SU-DHL-6 (cell line): ENCODE measurements at regions not wholly inside any gene's neighbourhood (a gene's known extent, or its start where the extent isn't known, plus 50 kb on each side); places are given as distances from the start of the nearest gene placed in this dataset.

Source experiments
- H2AFZ ChIP-seq: fragments of 200-600 bp; sonication (generic); 2 replicates; pipeline ENCODE4 v1.6.1; 2014; ENCODE audit warnings: low read depth, mild to moderate bottlenecking, moderate library complexity, mixed read lengths, antibody characterized with exemption, low read length; ENCODE audit not compliant: severe bottlenecking
- H3F3A ChIP-seq: fragments of 200-600 bp; shearing (Covaris generic); 2 replicates; pipeline ENCODE4 v1.6.0; 2016; ENCODE audit warnings: antibody characterized with exemption, mild to moderate bottlenecking; ENCODE audit not compliant: insufficient read depth
- H3K27ac ChIP-seq: fragments of 200-600 bp; sonication (generic); 2 replicates; pipeline ENCODE4 v1.5.1; 2016; ENCODE audit warnings: low read depth, mild to moderate bottlenecking, low read length, moderate library complexity, mixed read lengths
- H3K27me3 ChIP-seq: fragments of 200-600 bp; sonication (generic), shearing (Covaris generic); 2 replicates; pipeline ENCODE4 v1.6.0; 2014; ENCODE audit warnings: mild to moderate bottlenecking, low read length
- H3K36me3 ChIP-seq: fragments of 200-600 bp; sonication (generic); 2 replicates; pipeline ENCODE4 v1.6.1; 2014; ENCODE audit warnings: mild to moderate bottlenecking, low read length, mixed read lengths
- H3K4me2 ChIP-seq: fragments of 300-600, 200-600 bp; shearing (Covaris generic), sonication (generic); 2 replicates; pipeline ENCODE4 v1.6.0; 2014; ENCODE audit warnings: low read length, low read depth, mild to moderate bottlenecking; ENCODE audit not compliant: poor library complexity, severe bottlenecking
- H3K4me3 ChIP-seq: fragments of 200-600 bp; sonication (generic); 2 replicates; pipeline ENCODE4 v1.5.1; 2014; ENCODE audit warnings: antibody characterized with exemption, low read length, mild to moderate bottlenecking, mixed read lengths; ENCODE audit not compliant: insufficient read depth, poor library complexity, severe bottlenecking
- H3K79me2 ChIP-seq: fragments of 200-600 bp; sonication (generic); 2 replicates; pipeline ENCODE4 v1.6.1; 2014; ENCODE audit warnings: mild to moderate bottlenecking, low read length, moderate library complexity; ENCODE audit not compliant: insufficient read depth
- H3K9ac ChIP-seq: fragments of 200-600 bp; sonication (generic); 2 replicates; pipeline ENCODE4 v1.7.0; 2014; ENCODE audit warnings: mild to moderate bottlenecking, low read length
- H3K9me2 ChIP-seq: fragments of 200-600 bp; sonication (generic); replicated peaks from 2 replicates; pipeline ENCODE4 v1.6.1; 2014; ENCODE audit warnings: low read length; ENCODE audit not compliant: insufficient read depth
- H3K9me3 ChIP-seq: fragments of 200-600 bp; sonication (generic); 2 replicates; pipeline ENCODE4 v1.6.1; 2014; ENCODE audit warnings: low read length, mixed read lengths; ENCODE audit not compliant: insufficient read depth
- H4K20me1 ChIP-seq: fragments of 200-600 bp; sonication (generic); 2 replicates; pipeline ENCODE4 v1.6.1; 2014; ENCODE audit warnings: low read depth, mild to moderate bottlenecking, antibody characterized with exemption, low read length, moderate library complexity, mixed read lengths
- EZH2phosphoT487 ChIP-seq: fragments of 200-600 bp; sonication (generic), shearing (Covaris generic); conservative IDR thresholded peaks from 2 replicates; pipeline ENCODE4 v1.6.1; 2018; ENCODE audit warnings: mild to moderate bottlenecking, antibody characterized with exemption, low read length, moderate library complexity, mixed read lengths
- TF ChIP-seq, protein P1 (sequence below): fragments of 200-600 bp; sonication (generic); IDR thresholded peaks from one replicate; pipeline ENCODE4 v1.5.1; 2017; ENCODE audit warnings: antibody characterized with exemption, mild to moderate bottlenecking, low read length, moderate library complexity; ENCODE audit not compliant: insufficient read depth, poor library complexity, severe bottlenecking

DNA sequence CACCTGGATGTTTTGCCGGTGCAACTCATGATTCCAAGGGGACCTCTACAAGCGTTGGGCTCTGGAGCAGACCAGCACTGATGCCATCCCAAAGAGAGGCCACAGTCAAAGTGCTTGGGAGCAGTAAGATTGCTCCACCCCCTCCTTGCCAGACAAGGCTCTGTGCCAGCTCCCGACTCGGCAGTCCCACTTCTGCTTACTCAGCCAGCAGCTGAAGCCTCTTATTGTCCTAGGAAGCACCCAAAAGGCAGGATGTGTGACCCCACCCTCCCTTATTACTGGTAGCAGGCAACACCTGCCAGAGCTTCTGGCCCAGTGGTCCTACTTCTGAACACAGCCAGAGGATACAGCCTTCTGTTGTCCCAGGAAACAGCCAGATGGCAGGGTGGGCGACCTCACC lies 614.2 kb downstream of the TENT5A start:
- no peaks in the 10 kb centered on the region for H3K79me2 ChIP-seq
- H3K27me3 ChIP-seq: no peaks in the 10 kb centered on the region
- H3K9ac ChIP-seq: no peak overlapping the region
- H3K4me3 ChIP-seq: no peak overlapping the region
- H3F3A ChIP-seq: no peaks in the 10 kb centered on the region
- H3K4me2 ChIP-seq: no peak overlapping the region
- no peak overlapping the region for H2AFZ ChIP-seq
- no peak overlapping the region for H3K27ac ChIP-seq
- no peaks in the 10 kb centered on the region for H3K9me3 ChIP-seq
- H3K36me3 ChIP-seq: no peaks in the 10 kb centered on the region
- no peak for TF ChIP-seq EZH2phosphoT487
- TF ChIP-seq, protein P1, sequence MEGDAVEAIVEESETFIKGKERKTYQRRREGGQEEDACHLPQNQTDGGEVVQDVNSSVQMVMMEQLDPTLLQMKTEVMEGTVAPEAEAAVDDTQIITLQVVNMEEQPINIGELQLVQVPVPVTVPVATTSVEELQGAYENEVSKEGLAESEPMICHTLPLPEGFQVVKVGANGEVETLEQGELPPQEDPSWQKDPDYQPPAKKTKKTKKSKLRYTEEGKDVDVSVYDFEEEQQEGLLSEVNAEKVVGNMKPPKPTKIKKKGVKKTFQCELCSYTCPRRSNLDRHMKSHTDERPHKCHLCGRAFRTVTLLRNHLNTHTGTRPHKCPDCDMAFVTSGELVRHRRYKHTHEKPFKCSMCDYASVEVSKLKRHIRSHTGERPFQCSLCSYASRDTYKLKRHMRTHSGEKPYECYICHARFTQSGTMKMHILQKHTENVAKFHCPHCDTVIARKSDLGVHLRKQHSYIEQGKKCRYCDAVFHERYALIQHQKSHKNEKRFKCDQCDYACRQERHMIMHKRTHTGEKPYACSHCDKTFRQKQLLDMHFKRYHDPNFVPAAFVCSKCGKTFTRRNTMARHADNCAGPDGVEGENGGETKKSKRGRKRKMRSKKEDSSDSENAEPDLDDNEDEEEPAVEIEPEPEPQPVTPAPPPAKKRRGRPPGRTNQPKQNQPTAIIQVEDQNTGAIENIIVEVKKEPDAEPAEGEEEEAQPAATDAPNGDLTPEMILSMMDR: no peak
- H4K20me1 ChIP-seq: no peaks in the 10 kb centered on the region
- H3K9me2 ChIP-seq: no peaks in the 10 kb centered on the region

DNA sequence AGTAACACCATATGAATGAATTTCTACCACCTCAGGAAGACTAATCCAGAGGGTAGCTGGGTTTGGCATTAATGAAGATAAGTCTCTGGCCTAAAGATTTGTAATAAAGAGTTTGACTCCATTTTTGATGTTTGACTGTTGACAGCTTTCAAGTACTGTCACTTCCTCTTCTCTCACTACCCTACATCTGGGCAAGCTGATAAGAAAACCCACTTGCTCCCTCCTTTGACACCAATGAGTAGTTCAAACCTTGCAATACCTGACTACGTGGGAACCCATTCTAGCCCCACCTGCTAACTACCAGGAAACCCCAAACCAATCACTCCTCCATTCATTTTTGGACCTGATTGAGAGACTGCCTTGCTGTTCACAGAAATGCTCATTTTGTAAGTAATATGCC lies 621.5 kb downstream of the TENT5A start:
- H3K4me2 ChIP-seq: no peak overlapping the region
- H3K27ac ChIP-seq: no peak overlapping the region
- H3K27me3 ChIP-seq: no peaks in the 10 kb centered on the region
- H3K9ac ChIP-seq: no peak overlapping the region
- H3K9me3 ChIP-seq: no peaks in the 10 kb centered on the region
- TF ChIP-seq, protein P1: no peak
- no peak for TF ChIP-seq EZH2phosphoT487
- H4K20me1 ChIP-seq: no peaks in the 10 kb centered on the region
- no peaks in the 10 kb centered on the region for H3F3A ChIP-seq
- H3K79me2 ChIP-seq: no peaks in the 10 kb centered on the region
- no peaks in the 10 kb centered on the region for H3K36me3 ChIP-seq
- no peaks in the 10 kb centered on the region for H3K9me2 ChIP-seq
- H3K4me3 ChIP-seq: no peak overlapping the region
- H2AFZ ChIP-seq: no peak overlapping the region

DNA sequence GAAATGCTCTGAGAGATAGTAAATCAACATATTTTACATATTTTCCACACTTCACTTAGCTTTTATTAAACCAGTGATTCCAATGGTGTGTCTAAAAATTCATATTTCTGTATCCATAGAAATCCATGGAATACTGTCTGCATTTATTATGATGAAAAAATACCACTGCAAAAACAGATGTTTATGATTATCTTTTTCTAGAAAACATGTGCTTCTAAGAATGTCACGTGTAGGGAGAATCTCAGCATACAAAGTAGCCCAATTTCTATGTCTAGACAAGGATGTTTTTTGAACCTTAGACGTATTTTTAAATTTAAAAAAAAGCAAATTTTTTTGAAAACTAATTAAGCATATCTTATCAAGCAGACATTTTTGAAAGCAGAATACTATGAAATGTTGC lies 622.4 kb downstream of the TENT5A start:
- H3K36me3 ChIP-seq: no peaks in the 10 kb centered on the region
- no peaks in the 10 kb centered on the region for H3F3A ChIP-seq
- H4K20me1 ChIP-seq: no peaks in the 10 kb centered on the region
- no peaks in the 10 kb centered on the region for H3K27me3 ChIP-seq
- H3K79me2 ChIP-seq: no peaks in the 10 kb centered on the region
- H3K4me3 ChIP-seq: no peak overlapping the region
- H3K4me2 ChIP-seq: no peak overlapping the region
- no peak overlapping the region for H3K27ac ChIP-seq
- no peaks in the 10 kb centered on the region for H3K9me3 ChIP-seq
- no peak for TF ChIP-seq EZH2phosphoT487
- TF ChIP-seq, protein P1: no peak
- H3K9ac ChIP-seq: no peak overlapping the region
- H3K9me2 ChIP-seq: no peaks in the 10 kb centered on the region
- H2AFZ ChIP-seq: no peak overlapping the region
